WTC11 (cell line): ENCODE measurements at regions not wholly inside any gene's neighbourhood (a gene's known extent, or its start where the extent isn't known, plus 50 kb on each side); places are given as distances from the start of the nearest gene placed in this dataset.

Experiments
- ATAC-seq: fragments of 200-7000 bp; cut with Tn5 transposase; 2 replicates; pipeline ENCODE4 v1.10.0; 2021; ENCODE audit warnings: mild to moderate bottlenecking, moderate library complexity
- CTCF ChIA-PET: fragments of 300-600 bp; sonication (Branson Sonifier 250); formaldehyde crosslinking; loops from one replicate; lab custom pipeline; 2021; ENCODE audit warnings: antibody characterized with exemption; lab: Charles Lee
- POLR2A ChIA-PET: fragments of 350-600 bp; sonication (Branson Sonifier 250); formaldehyde crosslinking; loops from one replicate; lab custom pipeline; 2021; ENCODE audit warnings: antibody characterized with exemption; lab: Charles Lee
- DNase-seq: peaks from one replicate; pipeline ENCODE4 v3.0.0; 2021; ENCODE audit warnings: low spot score
- H3K27ac Mint-ChIP-seq: 2 replicates; pipeline ENCODE4 v1.8.0; 2021; ENCODE audit warnings: mixed read lengths
- H3K27me3 Mint-ChIP-seq: 2 replicates; pipeline ENCODE4 v1.8.0; 2021; ENCODE audit warnings: low read depth, mild to moderate bottlenecking, moderate library complexity, mixed read lengths
- H3K36me3 Mint-ChIP-seq: 2 replicates; pipeline ENCODE4 v1.8.0; 2021; ENCODE audit warnings: mixed read lengths
- H3K4me1 Mint-ChIP-seq: 2 replicates; pipeline ENCODE4 v1.8.0; 2022; ENCODE audit warnings: mixed read lengths
- H3K4me3 Mint-ChIP-seq: 2 replicates; pipeline ENCODE4 v1.8.0; 2021; ENCODE audit warnings: mild to moderate bottlenecking, moderate library complexity, mixed read lengths
- H3K9me3 Mint-ChIP-seq: 2 replicates; pipeline ENCODE4 v1.8.0; 2021; ENCODE audit warnings: mixed read lengths
- CBFB ChIP-seq: sonication (generic); formaldehyde crosslinking; IDR thresholded peaks from 2 replicates; pipeline ENCODE4 v1.8.1; 2022; ENCODE audit warnings: mild to moderate bottlenecking, low read depth, missing genetic modification reagents
- FOXK1 ChIP-seq: sonication (generic); formaldehyde crosslinking; IDR thresholded peaks from 2 replicates; pipeline ENCODE4 v1.8.0; 2022; ENCODE audit warnings: mild to moderate bottlenecking, moderate library complexity, missing genetic modification reagents
- GABPB1 ChIP-seq: sonication (generic); formaldehyde crosslinking; IDR thresholded peaks from 2 replicates; pipeline ENCODE4 v1.8.1; 2023; ENCODE audit warnings: mild to moderate bottlenecking, missing genetic modification reagents
- GRHL2 ChIP-seq: fragments of 250-450 bp; sonication (Bioruptor Pico); IDR thresholded peaks from 2 replicates; pipeline ENCODE4 v1.8.0; 2022; ENCODE audit warnings: mild to moderate bottlenecking, moderate library complexity; ENCODE audit not compliant: insufficient replicate concordance, severe bottlenecking
- GTF2I ChIP-seq: fragments of 250-450 bp; sonication (Bioruptor Pico); conservative IDR thresholded peaks from 2 replicates; pipeline ENCODE4 v1.4.0; 2021; ENCODE audit warnings: mild to moderate bottlenecking
- NR2C2 ChIP-seq: sonication (generic); formaldehyde crosslinking; IDR thresholded peaks from 2 replicates; pipeline ENCODE4 v1.8.0; 2022; ENCODE audit warnings: mild to moderate bottlenecking, missing genetic modification reagents
- NR3C1 ChIP-seq: sonication (generic); formaldehyde crosslinking; conservative IDR thresholded peaks from 2 replicates; pipeline ENCODE4 v1.8.1; 2023; ENCODE audit warnings: low read depth, mild to moderate bottlenecking, missing genetic modification reagents
- OVOL2 ChIP-seq: fragments of 250-450 bp; sonication (Bioruptor Pico); IDR thresholded peaks from 2 replicates; pipeline ENCODE4 v1.9.0; 2021; ENCODE audit warnings: mild to moderate bottlenecking, borderline replicate concordance
- PREB ChIP-seq: sonication (generic); formaldehyde crosslinking; IDR thresholded peaks from 2 replicates; pipeline ENCODE4 v1.8.1; 2022; ENCODE audit warnings: mild to moderate bottlenecking, missing genetic modification reagents, moderate library complexity, borderline replicate concordance
- PRRX2 ChIP-seq: fragments of 250-450 bp; sonication (Bioruptor Pico); IDR thresholded peaks from 2 replicates; pipeline ENCODE4 v1.8.0; 2021; ENCODE audit warnings: mild to moderate bottlenecking
- RORB ChIP-seq: fragments of 250-450 bp; sonication (Bioruptor Pico); IDR thresholded peaks from 2 replicates; pipeline ENCODE4 v1.9.0; 2021; ENCODE audit warnings: mild to moderate bottlenecking
- SP1 ChIP-seq: sonication (generic); formaldehyde crosslinking; conservative IDR thresholded peaks from 2 replicates; pipeline ENCODE4 v1.8.1; 2022; ENCODE audit warnings: missing genetic modification reagents
- TCF7 ChIP-seq: sonication (generic); formaldehyde crosslinking; IDR thresholded peaks from 2 replicates; pipeline ENCODE4 v1.8.0; 2022; ENCODE audit warnings: mild to moderate bottlenecking, low read depth, missing genetic modification reagents, moderate library complexity
- TP53 ChIP-seq: sonication (generic); formaldehyde crosslinking; IDR thresholded peaks from 2 replicates; pipeline ENCODE4 v1.8.1; 2023; ENCODE audit warnings: mild to moderate bottlenecking, missing genetic modification reagents
- ZBTB21 ChIP-seq: sonication (generic); formaldehyde crosslinking; IDR thresholded peaks from 2 replicates; pipeline ENCODE4 v1.8.1; 2023; ENCODE audit warnings: mild to moderate bottlenecking, missing genetic modification reagents, borderline replicate concordance
- ZNF121 ChIP-seq: sonication (generic); formaldehyde crosslinking; IDR thresholded peaks from 2 replicates; pipeline ENCODE4 v1.8.0; 2023; ENCODE audit warnings: missing genetic modification reagents
- ZNF263 ChIP-seq: sonication (generic); formaldehyde crosslinking; IDR thresholded peaks from 2 replicates; pipeline ENCODE4 v1.8.1; 2022; ENCODE audit warnings: low read depth, mild to moderate bottlenecking, moderate library complexity, missing genetic modification reagents
- ZNF317 ChIP-seq: sonication (generic); formaldehyde crosslinking; IDR thresholded peaks from 2 replicates; pipeline ENCODE4 v1.8.1; 2023; ENCODE audit warnings: low read depth, mild to moderate bottlenecking, moderate library complexity, missing genetic modification reagents, borderline replicate concordance
- ZNF423 ChIP-seq: fragments of 250-450 bp; sonication (Bioruptor Pico); IDR thresholded peaks from 2 replicates; pipeline ENCODE4 v2.1.2; 2022; ENCODE audit warnings: mild to moderate bottlenecking, moderate library complexity
- ZNF671 ChIP-seq: fragments of 250-450 bp; sonication (Bioruptor Pico); IDR thresholded peaks from 2 replicates; pipeline ENCODE4 v1.8.0; 2021; ENCODE audit warnings: mild to moderate bottlenecking
- ZSCAN18 ChIP-seq: fragments of 250-450 bp; sonication (Bioruptor Pico); IDR thresholded peaks from 2 replicates; pipeline ENCODE4 v2.1.2; 2022; ENCODE audit warnings: mild to moderate bottlenecking, moderate library complexity
- TF ChIP-seq, protein P1 (sequence below): fragments of 250-450 bp; sonication (Bioruptor Pico); IDR thresholded peaks from 2 replicates; pipeline ENCODE4 v1.9.0; 2021; ENCODE audit warnings: mild to moderate bottlenecking
- TF ChIP-seq, protein P2 (sequence below): fragments of 250-450 bp; sonication (Bioruptor Pico); IDR thresholded peaks from 2 replicates; pipeline ENCODE4 v1.9.0; 2021; ENCODE audit warnings: mild to moderate bottlenecking
- TF ChIP-seq, protein P3 (sequence below): sonication (generic); formaldehyde crosslinking; IDR thresholded peaks from 2 replicates; pipeline ENCODE4 v1.8.1; 2023; ENCODE audit warnings: mild to moderate bottlenecking, missing genetic modification reagents, moderate library complexity

DNA sequence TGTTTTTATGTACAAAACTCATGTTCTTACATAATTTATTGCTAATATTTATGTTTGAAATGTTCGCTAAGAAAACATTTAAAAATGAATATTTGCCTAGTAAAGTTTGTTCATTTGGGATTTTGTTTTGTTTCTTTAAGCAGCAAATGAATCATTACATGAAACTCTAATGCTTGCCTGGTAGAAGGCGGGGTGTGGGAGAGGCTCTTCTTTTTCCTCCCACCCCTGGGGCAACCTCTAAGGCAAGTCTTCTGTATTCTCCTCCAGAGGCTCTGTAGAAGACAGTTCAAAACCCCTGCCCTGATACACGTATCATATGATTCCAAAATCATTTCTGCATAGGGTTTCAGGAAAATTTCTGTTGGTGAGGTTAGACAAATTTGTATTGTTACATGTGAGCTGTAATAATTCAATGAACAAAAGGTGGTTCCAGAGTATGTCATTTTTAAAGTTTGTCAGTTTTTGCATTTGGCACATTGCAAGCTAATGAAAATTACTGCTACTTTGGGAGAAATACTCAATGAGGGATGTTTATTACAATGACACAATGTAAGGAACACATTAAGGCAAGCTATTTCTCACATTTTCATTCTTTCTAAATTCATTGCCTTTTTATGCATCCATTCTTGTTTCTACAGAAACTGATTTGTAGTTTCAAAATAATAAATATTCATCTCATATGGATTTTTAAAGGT is 302.3 kb upstream of the UBE2E3 start:
- no peak for ATAC-seq
- ChIA-PET CTCF (no interaction called here), POLR2A (no interaction called here)
- Mint-ChIP-seq H3K4me3 (no peak overlapping the region), H3K27ac (no peak overlapping the region), H3K9me3 (peaks cover 8% of the 10 kb centered on the region), H3K27me3 (no peaks in the 10 kb centered on the region), H3K36me3 (peaks cover 3% of the 10 kb centered on the region; the same call in 1 of the 2 replicates), H3K4me1 (peaks cover 46% of the 10 kb centered on the region)
- TF ChIP-seq, protein P1, sequence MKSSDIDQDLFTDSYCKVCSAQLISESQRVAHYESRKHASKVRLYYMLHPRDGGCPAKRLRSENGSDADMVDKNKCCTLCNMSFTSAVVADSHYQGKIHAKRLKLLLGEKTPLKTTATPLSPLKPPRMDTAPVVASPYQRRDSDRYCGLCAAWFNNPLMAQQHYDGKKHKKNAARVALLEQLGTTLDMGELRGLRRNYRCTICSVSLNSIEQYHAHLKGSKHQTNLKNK (CRISPR knock-in tag), result no peak
- TF ChIP-seq ZNF423 (CRISPR knock-in tag), result no peak
- no peak for TF ChIP-seq ZNF671 (CRISPR knock-in tag)
- no peak for TF ChIP-seq GRHL2 (CRISPR knock-in tag)
- no peak for DNase-seq

- Mint-ChIP-seq H3K4me3 (no peak overlapping the region), H3K4me1 (peaks cover 46% of the 10 kb centered on the region), H3K27me3 (no peaks in the 10 kb centered on the region), H3K27ac (no peak overlapping the region), H3K9me3 (peaks cover 3% of the 10 kb centered on the region), H3K36me3 (no peaks in the 10 kb centered on the region)
- DNase-seq, result no peak
- CTCF ChIA-PET, result no interaction called here
- ATAC-seq, result no peak
- TF ChIP-seq ZBTB21 (CRISPR knock-in tag), result no peak
- no peak for TF ChIP-seq GTF2I (CRISPR knock-in tag)
- no peak for TF ChIP-seq OVOL2 (CRISPR knock-in tag)
- no peak for TF ChIP-seq GRHL2 (CRISPR knock-in tag)
- no peak for TF ChIP-seq PRRX2 (CRISPR knock-in tag)
- TF ChIP-seq, protein P1 (CRISPR knock-in tag), result no peak
- no peak for TF ChIP-seq CBFB (CRISPR knock-in tag)
- TF ChIP-seq SP1 (CRISPR knock-in tag), result no peak
- TF ChIP-seq ZNF317, result no peak
- no peak for TF ChIP-seq TCF7 (CRISPR knock-in tag)
- TF ChIP-seq RORB (CRISPR knock-in tag), result no peak
- no peak for TF ChIP-seq TP53 (CRISPR knock-in tag)
- TF ChIP-seq NR2C2, result no peak
- TF ChIP-seq FOXK1 (CRISPR knock-in tag), result no peak
- no peak for TF ChIP-seq PREB (CRISPR knock-in tag)
- TF ChIP-seq, protein P2, sequence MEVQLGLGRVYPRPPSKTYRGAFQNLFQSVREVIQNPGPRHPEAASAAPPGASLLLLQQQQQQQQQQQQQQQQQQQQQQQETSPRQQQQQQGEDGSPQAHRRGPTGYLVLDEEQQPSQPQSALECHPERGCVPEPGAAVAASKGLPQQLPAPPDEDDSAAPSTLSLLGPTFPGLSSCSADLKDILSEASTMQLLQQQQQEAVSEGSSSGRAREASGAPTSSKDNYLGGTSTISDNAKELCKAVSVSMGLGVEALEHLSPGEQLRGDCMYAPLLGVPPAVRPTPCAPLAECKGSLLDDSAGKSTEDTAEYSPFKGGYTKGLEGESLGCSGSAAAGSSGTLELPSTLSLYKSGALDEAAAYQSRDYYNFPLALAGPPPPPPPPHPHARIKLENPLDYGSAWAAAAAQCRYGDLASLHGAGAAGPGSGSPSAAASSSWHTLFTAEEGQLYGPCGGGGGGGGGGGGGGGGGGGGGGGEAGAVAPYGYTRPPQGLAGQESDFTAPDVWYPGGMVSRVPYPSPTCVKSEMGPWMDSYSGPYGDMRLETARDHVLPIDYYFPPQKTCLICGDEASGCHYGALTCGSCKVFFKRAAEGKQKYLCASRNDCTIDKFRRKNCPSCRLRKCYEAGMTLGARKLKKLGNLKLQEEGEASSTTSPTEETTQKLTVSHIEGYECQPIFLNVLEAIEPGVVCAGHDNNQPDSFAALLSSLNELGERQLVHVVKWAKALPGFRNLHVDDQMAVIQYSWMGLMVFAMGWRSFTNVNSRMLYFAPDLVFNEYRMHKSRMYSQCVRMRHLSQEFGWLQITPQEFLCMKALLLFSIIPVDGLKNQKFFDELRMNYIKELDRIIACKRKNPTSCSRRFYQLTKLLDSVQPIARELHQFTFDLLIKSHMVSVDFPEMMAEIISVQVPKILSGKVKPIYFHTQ (CRISPR knock-in tag), result no peak
- POLR2A ChIA-PET, result no interaction called here
Measured at GRCh38 chr2:180677200-180677599, 303.2 kb upstream of the UBE2E3 start.

GRCh38 chr2:180676520-180677025 is 303.8 kb upstream of the UBE2E3 start:
- ChIA-PET POLR2A (no interaction called here), CTCF (no interaction called here)
- peaks cover 46% of the 10 kb centered on the region for H3K4me1 Mint-ChIP-seq
- no peaks in the 10 kb centered on the region for H3K27me3 Mint-ChIP-seq
- DNase-seq (no peak), ATAC-seq (no peak)
- no peak overlapping the region for H3K27ac Mint-ChIP-seq
- H3K9me3 Mint-ChIP-seq, result no peaks in the 10 kb centered on the region; the same call in 1 of the 2 replicates
- no peak overlapping the region for H3K4me3 Mint-ChIP-seq
- no peaks in the 10 kb centered on the region for H3K36me3 Mint-ChIP-seq
- TF ChIP-seq GABPB1 (no peak), PRRX2 (CRISPR knock-in tag) (no peak), NR3C1 (no peak), GRHL2 (CRISPR knock-in tag) (no peak), ZNF263 (CRISPR knock-in tag) (no peak), ZNF423 (CRISPR knock-in tag) (no peak), ZSCAN18 (CRISPR knock-in tag) (no peak), NR2C2 (no peak), CBFB (CRISPR knock-in tag) (no peak), ZNF121 (CRISPR knock-in tag) (no peak)
- TF ChIP-seq, protein P3, sequence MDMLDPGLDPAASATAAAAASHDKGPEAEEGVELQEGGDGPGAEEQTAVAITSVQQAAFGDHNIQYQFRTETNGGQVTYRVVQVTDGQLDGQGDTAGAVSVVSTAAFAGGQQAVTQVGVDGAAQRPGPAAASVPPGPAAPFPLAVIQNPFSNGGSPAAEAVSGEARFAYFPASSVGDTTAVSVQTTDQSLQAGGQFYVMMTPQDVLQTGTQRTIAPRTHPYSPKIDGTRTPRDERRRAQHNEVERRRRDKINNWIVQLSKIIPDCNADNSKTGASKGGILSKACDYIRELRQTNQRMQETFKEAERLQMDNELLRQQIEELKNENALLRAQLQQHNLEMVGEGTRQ (CRISPR knock-in tag), result no peak
- TF ChIP-seq, protein P1 (CRISPR knock-in tag), result no peak
